ENCODE measurements at regions not wholly inside any gene's neighbourhood (a gene's known extent, or its start where the extent isn't known, plus 50 kb on each side); places are given as distances from the start of the nearest gene placed in this dataset.
"Not testable (repeated sequence)": the region's sequence is repeated elsewhere in the genome, so short reads cannot be mapped to it uniquely, and the experiment has no call there.

GRCh38 chr17:63019138-63019873, 53.3 kb downstream of the TANC2 start:
- no peak for DNase-seq

DNA sequence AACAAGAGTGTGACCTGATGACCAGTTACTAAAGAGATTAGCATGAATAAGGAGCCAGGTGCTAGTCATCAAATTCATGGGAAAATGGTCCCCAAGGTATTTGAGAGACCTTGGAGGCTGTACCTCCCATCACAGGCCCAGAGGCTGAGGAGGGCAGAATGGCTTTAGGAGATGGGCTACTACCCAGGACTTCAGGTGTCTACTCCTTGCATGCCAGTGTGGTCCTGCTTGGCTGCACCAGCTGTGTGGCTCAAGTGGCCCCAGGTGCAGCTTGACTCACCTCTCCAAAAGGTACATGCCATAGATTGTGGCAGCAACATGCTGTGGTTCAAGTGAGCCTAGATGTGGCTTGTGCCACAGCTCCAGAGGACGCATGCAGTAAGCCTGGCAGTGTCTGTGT, 56.5 kb downstream of the TANC2 start:
- no peak for DNase-seq

GRCh38 chr17:63023049-63023448, 57.0 kb downstream of the TANC2 start:
- no peak for DNase-seq

GRCh38 chr17:63024201-63024600, 58.2 kb downstream of the TANC2 start:
- no peak for DNase-seq

DNA sequence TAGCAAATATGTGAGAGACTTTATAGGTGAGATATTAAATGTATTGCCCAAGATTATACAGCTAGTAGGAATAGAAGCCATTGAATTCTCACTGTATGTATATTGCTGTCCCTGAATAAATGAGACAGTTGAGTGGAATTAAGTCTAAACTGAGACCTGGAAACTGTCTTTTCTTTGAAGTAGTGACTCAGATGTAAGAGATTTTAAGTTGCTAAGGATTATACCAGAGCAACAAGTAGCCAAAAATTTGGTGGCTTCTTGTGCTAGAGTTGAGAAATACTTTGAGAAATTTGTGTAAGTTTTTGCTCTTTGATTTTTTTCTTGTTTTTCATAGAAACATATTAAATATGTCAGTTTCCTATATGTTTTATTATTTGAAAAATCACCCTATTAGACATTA, 58.7 kb downstream of the TANC2 start:
- no peak for DNase-seq

DNA sequence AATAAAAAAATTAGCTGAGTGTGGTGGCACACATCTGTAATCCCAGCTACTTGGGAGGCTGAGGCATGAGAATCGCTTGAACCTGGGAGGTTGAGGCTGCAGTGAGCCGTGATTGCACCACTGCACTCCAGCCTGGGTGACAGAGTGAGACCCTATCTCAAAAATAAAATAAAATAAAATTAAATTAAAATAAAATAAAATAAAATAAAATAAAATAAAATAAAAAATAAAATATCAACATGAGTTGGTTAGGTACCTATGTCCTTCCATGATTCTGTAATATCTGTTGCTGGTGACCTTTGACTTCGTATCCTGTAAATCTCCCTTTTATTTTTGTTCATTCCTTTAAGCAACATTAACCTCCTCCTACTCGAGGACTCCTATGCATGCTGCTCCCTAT, 59.6 kb downstream of the TANC2 start:
- DNase-seq = not testable (repeated sequence)

- no peak for DNase-seq
Measured at GRCh38 chr17:63029541-63029940, 63.5 kb downstream of the TANC2 start.

DNA sequence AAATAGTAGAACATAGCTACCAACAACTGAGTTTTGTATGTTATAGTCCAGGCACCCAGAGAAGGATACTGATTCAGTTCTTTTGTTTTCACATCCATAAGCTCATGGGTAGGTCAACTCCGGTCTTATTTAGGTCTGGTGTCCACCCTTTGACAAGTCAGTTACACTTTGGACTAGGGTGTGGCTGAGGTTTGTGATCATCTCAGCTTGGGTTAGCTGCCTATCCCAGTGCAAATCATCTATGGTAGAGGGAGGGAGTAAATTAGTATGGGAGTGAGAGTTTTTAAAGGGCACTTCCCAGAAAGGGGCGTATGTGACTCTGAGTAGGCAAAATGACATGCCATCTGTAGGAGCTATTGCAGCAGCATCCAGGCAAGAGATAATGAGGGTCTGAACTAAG, 66.1 kb downstream of the TANC2 start:
- no peak for DNase-seq

DNA sequence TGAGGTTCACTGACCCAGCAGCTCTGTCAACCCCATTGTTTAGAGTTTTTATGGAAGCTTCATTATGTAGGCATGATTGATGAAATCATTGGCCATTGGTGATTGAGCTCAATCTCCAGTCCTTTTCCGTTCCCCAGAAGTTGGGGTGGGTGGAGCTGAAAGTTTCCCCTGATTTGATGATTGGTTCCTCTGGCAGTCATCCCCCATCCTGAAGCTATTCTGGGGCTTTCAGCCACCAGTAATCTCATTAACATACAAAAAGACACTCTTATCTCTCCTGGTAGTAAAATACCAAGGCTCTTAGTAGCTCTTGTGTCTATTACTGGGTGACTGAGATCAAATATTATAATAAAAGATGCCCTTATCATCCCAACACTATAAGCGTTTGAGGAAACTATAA, 67.1 kb downstream of the TANC2 start:
- no peak for DNase-seq

DNA sequence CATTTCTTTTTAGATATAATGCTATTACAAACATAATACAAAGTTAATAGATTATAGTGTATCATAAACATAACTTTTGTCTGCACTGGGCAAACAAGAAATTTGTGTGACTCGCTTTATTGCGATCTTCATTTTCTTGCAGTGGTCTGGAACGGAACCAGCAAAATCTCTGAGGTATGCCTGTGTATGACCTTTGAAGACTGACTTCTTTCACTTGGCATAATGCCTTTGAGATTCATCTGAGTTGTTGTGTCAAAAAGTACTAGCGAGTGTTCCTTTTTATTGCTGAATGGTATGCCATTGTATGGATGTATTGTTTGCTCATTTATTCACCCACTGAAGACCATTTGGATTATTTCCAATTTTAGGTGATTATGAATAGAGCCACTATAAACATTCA, 69.2 kb downstream of the TANC2 start:
- DNase-seq = no peak

DNA sequence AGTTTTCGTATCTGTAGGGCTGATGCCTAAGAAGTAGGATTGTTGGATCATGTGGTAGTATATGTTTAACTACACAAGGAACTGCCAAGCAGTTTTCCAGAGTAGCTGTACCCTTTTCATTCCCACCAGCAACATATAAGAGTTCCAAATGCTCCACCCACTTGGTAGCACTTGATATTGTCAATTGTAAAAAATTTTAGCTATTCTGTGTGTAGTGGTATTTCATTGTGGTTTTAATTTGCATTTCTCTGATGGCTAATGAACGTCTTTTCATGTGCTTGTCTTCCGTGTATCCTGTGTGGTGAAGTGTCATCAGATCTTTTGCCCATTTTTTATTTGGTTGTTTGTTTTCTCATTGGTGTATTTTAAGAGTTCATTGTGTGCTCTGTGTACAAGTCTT, 69.7 kb downstream of the TANC2 start:
- DNase-seq = no peak

GRCh38 chr17:63039342-63039741, 73.3 kb downstream of the TANC2 start:
- no peak for DNase-seq

DNA sequence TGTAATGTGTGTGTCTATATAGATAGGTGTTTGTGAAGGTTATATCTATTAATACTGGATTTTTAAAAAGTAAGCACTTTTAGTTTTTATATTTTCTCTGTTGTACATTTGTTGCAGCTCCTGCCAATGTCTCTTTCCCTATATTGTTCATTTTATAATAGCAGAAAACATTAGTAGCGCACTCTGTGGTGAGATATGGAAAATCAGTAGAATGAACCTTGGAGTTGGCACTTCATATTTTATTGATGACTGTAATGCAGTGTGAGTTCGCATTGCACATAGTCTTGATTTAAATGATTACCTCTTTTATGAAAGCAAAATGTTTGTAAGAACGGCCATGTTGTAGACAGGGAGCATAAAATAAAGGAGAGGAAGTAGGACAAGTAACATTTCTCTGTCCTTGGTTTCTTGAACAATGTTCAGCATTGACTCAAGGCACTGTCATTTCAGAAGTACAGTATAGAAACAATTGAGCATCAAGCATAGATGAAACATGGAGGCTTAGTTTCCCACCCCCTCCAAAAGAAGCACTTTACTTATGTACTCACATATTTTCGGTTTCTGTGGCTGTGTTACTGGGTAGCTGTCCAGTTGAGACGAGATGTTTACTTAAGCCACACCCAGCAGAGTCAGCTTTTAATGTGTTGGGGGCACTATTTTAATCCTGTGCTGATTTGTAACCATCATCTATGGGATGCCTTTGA, 74.0 kb downstream of the TANC2 start:
- no peak for DNase-seq

DNA sequence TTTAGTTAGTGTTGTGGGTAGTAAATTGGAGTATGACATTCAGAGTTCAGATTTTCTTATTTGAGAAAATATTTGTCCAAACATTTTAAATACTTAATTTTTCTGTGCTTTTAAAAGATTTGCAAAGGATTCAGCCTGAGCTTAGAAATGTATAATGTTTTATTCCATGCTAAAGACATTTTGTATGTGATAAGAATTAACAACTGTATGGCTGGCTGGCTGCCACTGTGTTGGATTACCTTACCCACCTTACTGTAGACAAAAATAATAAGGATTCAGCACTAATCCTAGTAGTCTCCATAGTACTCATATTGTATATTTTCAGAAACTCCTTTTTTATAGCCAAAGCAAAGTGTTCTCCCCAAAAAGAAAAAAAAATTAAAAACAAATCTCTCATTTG, 74.8 kb downstream of the TANC2 start:
- DNase-seq = no peak

DNA sequence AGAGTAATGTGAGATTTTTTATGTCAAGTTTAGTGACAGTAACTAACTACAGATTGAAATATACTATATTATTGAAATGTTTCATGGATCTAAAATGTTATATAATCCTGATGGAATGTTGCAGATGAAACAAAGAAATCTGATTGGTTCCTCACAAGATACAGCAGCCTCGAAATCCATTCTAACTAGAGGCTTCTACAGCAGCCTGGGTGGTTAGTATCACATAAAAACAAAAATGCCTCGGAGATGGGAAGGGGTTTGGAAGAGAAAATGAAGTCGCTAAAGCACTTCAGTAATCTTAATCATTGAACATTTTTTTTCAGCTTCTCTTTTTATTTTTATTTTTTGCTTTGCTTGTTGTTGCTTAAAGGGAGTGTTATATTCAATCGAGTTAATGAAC, 75.2 kb downstream of the TANC2 start:
- DNase-seq = no peak

- no peak for DNase-seq
Measured at GRCh38 chr17:63041722-63042121, 75.7 kb downstream of the TANC2 start.

DNA sequence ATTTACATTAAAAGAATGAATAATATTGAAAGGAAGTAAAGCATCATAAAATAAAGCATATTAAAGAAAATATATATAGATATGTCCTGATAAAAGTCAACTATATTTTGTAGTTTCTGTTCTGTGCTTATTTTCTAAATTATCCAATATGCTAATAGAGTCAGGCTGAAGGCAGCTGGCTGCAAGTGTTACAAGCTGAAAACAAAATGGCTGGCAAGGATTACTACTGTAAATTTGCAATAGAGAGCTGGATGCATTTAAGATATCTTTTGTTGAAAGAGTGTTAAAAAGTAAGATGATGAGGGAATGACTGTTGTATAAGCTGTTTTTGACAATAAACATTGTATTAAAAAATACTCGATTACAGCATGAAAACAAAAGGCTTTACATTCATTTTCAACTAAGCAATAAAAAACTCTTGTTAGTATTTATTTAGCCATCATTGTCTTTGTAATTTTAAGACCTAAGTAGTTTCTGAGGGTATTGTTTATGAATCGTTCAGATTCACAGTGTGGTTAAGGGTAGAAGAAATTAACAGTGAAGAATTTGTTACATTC, 76.3 kb downstream of the TANC2 start:
- no peak for DNase-seq

DNA sequence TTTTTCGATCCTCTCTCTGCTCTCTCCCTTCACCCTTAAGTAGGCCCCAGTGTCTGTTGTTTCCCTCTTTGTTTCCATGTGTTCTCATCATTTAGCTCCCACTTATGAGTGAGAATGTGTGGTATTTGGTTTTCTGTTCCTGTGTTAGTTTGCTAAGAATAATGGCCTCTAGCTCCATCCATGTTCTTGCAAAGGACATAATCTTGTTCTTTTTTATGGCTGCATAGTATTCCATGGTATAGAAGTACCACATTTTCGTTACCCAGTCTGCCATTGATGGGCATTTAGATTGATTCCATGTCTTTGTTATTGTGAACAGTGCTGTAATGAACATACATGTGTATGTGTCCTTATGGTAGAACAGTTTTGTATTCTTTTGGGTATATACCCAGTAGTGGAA, 91.5 kb downstream of the TANC2 start:
- DNase-seq = not testable (repeated sequence)

- DNase-seq = no peak
Measured at GRCh38 chr17:63066158-63066813, 100.3 kb downstream of the TANC2 start.

- DNase-seq = no peak
Measured at GRCh38 chr17:63069245-63069644, 103.2 kb downstream of the TANC2 start.

DNA sequence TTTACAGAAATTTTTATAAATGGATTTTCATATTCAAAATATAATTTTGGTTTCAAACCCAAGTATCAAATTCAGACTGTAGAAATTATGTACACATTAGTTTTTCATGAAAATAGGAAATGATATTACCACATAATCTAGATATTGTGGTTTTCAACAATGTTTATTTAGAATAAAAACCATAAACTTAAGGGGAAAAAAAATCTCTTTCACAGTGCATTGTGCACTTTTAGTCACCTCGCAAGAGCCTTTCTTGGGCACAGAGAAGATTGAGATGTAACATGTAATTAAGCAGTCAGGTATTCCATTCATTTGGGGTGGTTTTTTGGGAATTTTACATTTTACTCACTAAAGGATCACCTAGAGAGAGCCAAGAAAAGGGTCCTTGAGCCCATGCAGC, 104.0 kb downstream of the TANC2 start:
- no peak for DNase-seq

DNA sequence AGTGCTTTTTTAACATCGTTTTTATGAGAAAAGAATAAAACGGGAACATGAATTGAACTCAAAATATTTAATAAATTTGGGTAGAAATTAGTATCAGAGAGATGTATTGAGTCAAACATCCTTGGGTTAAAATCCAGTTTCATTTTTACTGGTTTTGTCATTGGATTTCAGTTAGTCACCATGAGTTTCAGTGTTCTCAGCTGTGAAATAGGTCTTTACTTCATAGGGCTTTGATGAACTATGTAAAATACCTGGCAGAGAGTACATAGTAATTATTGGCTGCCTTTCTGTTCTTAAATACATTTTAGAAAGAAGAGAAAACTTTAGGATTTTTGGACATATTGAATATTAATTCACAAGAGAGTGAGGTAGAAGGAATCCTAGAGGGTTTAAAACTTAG, 105.8 kb downstream of the TANC2 start:
- no peak for DNase-seq

- no peak for DNase-seq
Measured at GRCh38 chr17:63075969-63076368, 109.9 kb downstream of the TANC2 start.

- no peak for DNase-seq
Measured at GRCh38 chr17:63078707-63079106, 112.7 kb downstream of the TANC2 start.
